ENCODE measurements at regions not wholly inside any gene's neighbourhood (a gene's known extent, or its start where the extent isn't known, plus 50 kb on each side); places are given as distances from the start of the nearest gene placed in this dataset.

- H3K4me3 ChIP-seq (ENCODE audit: low read depth, low read length): no peak overlapping the region
- DNase-seq (ENCODE audit: low read depth): peak; percentile 86
- no peak for TF ChIP-seq CTCF (IDR thresholded peaks at IDR 0.05; ENCODE audit: control insufficient read depth, extremely low read depth, insufficient read depth)
These were observed 123.5 kb upstream of the HS6ST1 start for GRCh38 chr2:128442053-128442751.

- H3K4me3 ChIP-seq (ENCODE audit: low read depth, low read length): peak overlapping the region; percentile 9; the same call in 1 of the 2 replicates
- DNase-seq (ENCODE audit: low read depth): peak; percentile 3
- TF ChIP-seq CTCF (IDR thresholded peaks at IDR 0.05; ENCODE audit: control insufficient read depth, extremely low read depth, insufficient read depth): no peak
These were observed 124.2 kb upstream of the HS6ST1 start for GRCh38 chr2:128442891-128443302.

- TF ChIP-seq CTCF (IDR thresholded peaks at IDR 0.05; ENCODE audit: control insufficient read depth, extremely low read depth, insufficient read depth): no peak
- H3K4me3 ChIP-seq (ENCODE audit: low read depth, low read length): no peak overlapping the region
These were observed 125.6 kb upstream of the HS6ST1 start for GRCh38 chr2:128444121-128444771.

GRCh38 chr2:128444816-128445522 lies 126.3 kb upstream of the HS6ST1 start:
- DNase-seq (ENCODE audit: low read depth): no peak
- TF ChIP-seq CTCF (IDR thresholded peaks at IDR 0.05; ENCODE audit: control insufficient read depth, extremely low read depth, insufficient read depth): no peak
- no peak overlapping the region for H3K4me3 ChIP-seq (ENCODE audit: low read depth, low read length)

More at GRCh38 chr2:128444121-128444771, 125.6 kb upstream of the HS6ST1 start:
- no peak for DNase-seq (ENCODE audit: low read depth)

- H3K4me3 ChIP-seq (ENCODE audit: low read depth, low read length): no peak overlapping the region
- TF ChIP-seq CTCF (IDR thresholded peaks at IDR 0.05; ENCODE audit: control insufficient read depth, extremely low read depth, insufficient read depth): no peak
- no peak for DNase-seq (ENCODE audit: low read depth)
These were observed 126.8 kb upstream of the HS6ST1 start for GRCh38 chr2:128445523-128445900.

GRCh38 chr2:128446049-128446873 lies 127.6 kb upstream of the HS6ST1 start:
- TF ChIP-seq CTCF (IDR thresholded peaks at IDR 0.05; ENCODE audit: control insufficient read depth, extremely low read depth, insufficient read depth): no peak
- H3K4me3 ChIP-seq (ENCODE audit: low read depth, low read length): no peak overlapping the region
- no peak for DNase-seq (ENCODE audit: low read depth)

All from LNCaP clone FGC (cell line).